Thoracic aorta (tissue), 2 donors: ENCODE measurements at regions not wholly inside any gene's neighbourhood (a gene's known extent, or its start where the extent isn't known, plus 50 kb on each side); places are given as distances from the start of the nearest gene placed in this dataset.

ENCODE experiments used
- ATAC-seq: fragments of 150-250 bp; one replicate; pipeline ENCODE4 v1.8.0; 2017; ENCODE audit warnings: low read depth; ENCODE audit not compliant: insufficient number of reproducible peaks, low FRiP score
- DNase-seq: peaks from one replicate; pipeline ENCODE4 v3.0.0-alpha.2; 2020; ENCODE audit warnings: low spot score
- H3K27ac ChIP-seq, 2 donors: fragments of 200-600 bp; sonication (generic); 1 replicate in 1 of 2; 2 replicates in 1 of 2; pipeline ENCODE4 v1.5.1; 2016; ENCODE audit warnings: mild to moderate bottlenecking in 2 of 2, moderate library complexity in 2 of 2
- H3K27me3 ChIP-seq: fragments of 200-600 bp; sonication (generic); replicated peaks from 2 replicates; pipeline ENCODE4 v1.6.0; 2016; ENCODE audit warnings: mild to moderate bottlenecking; ENCODE audit not compliant: insufficient read depth
- H3K36me3 ChIP-seq: fragments of 200-600 bp; sonication (generic); one replicate; pipeline ENCODE4 v1.5.1; 2016
- H3K4me1 ChIP-seq, 2 donors: fragments of 200-600 bp; sonication (generic); 1 replicate in 1 of 2; 2 replicates in 1 of 2; pipeline versions ENCODE4 v1.5.1 to v1.6.0; 2016; ENCODE audit warnings: low read depth in 2 of 2, mild to moderate bottlenecking in 1 of 2; ENCODE audit not compliant: control insufficient read depth in 1 of 2
- H3K4me3 ChIP-seq: fragments of 200-600 bp; sonication (generic); 2 replicates; pipeline ENCODE4 v1.5.1; 2016; ENCODE audit warnings: mild to moderate bottlenecking
- H3K9me3 ChIP-seq: fragments of 200-600 bp; sonication (generic); 2 replicates; pipeline ENCODE4 v1.5.1; 2016
- TF ChIP-seq, protein P1 (sequence below): fragments of 200-600 bp; sonication (generic); IDR thresholded peaks from one replicate; pipeline ENCODE4 v1.5.1; 2019; ENCODE audit warnings: antibody characterized with exemption

DNA sequence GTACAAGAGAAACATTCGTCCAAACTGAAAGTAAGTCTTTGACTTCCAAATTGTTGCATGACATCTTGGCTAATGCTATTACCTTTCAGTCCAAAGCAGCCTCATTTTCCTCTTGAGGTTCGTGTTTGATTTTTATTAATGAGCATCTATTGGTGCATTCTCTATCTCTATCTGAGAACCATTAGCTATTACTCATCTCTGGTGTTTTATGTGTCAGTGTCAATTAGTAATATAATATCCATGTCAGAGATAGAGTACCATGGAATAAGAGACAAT, 388.1 kb upstream of the GOT2 start:
- no peak overlapping the region for H3K4me3 ChIP-seq
- no peaks in the 10 kb centered on the region for H3K27me3 ChIP-seq
- DNase-seq (no peak), ATAC-seq (no peak)
- H3K9me3 ChIP-seq = no peaks in the 10 kb centered on the region
- H3K27ac ChIP-seq = no peak overlapping the region
- H3K36me3 ChIP-seq = no peaks in the 10 kb centered on the region
- H3K4me1 ChIP-seq = no peaks in the 10 kb centered on the region
- TF ChIP-seq, protein P1, sequence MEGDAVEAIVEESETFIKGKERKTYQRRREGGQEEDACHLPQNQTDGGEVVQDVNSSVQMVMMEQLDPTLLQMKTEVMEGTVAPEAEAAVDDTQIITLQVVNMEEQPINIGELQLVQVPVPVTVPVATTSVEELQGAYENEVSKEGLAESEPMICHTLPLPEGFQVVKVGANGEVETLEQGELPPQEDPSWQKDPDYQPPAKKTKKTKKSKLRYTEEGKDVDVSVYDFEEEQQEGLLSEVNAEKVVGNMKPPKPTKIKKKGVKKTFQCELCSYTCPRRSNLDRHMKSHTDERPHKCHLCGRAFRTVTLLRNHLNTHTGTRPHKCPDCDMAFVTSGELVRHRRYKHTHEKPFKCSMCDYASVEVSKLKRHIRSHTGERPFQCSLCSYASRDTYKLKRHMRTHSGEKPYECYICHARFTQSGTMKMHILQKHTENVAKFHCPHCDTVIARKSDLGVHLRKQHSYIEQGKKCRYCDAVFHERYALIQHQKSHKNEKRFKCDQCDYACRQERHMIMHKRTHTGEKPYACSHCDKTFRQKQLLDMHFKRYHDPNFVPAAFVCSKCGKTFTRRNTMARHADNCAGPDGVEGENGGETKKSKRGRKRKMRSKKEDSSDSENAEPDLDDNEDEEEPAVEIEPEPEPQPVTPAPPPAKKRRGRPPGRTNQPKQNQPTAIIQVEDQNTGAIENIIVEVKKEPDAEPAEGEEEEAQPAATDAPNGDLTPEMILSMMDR = no peak

DNA sequence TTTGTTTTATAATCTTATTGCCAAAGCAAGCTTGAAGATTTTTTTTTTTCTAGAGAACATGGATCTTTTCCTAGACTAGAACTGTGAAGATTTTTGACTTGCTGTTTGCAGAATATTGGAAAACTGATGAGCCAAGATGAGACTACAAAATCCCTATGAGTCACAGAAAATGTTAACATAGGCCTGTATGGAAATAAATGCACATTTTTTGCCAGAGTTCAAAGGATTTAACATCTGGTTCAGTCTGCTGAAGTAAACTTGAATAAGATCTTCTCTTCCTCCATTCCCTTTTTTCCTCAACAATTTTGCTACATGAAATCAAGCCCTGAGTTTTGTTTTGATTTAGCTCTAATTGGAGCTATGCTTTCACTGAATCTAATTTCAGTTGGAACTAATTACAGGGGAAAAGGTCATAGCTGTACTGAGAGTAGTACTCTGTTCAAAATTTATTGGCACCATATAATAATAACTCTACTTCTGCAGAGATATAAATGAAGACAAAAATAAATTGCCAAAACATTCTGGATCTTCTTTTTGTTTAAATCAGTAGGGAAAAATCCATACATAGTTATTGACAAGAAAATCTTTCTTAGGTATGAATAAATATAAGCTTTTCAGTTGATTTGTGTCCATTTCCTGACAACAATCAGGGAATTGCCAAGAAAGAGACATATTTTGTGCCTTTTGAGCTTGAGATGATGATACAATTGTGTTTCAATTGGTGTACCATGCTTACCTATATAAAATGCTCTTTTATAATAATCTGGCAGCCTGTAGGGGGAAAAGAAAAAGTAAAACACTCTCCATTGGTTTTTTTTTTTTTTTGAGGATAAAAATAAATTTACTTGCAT, 387.5 kb upstream of the GOT2 start:
- Histone ChIP-seq H3K4me1 (no peaks in the 10 kb centered on the region), H3K27ac (no peak overlapping the region), H3K4me3 (no peak overlapping the region), H3K27me3 (no peaks in the 10 kb centered on the region), H3K36me3 (no peaks in the 10 kb centered on the region), H3K9me3 (no peaks in the 10 kb centered on the region)
- ATAC-seq = no peak
- TF ChIP-seq, protein P1 = no peak
- no peak for DNase-seq

DNA sequence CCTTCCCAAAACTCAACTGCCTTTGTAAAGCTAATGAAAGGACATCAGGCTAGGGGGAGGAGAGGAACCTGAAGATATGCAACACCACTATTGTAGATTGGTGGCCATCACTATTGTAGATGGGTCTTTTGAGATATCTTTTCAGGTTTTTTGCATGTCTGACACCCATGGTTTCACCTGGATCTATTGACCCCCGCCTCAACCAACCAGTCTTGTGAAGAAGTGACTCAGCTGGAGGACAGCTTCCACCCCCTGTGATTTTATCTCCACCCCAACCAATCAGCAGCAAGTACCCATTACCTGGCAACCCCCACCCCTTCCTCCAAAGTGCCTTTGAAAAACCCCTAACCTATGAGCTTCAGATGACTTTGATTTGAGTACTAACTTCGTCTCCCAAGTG, 382.6 kb upstream of the GOT2 start:
- Histone ChIP-seq H3K27ac (no peak overlapping the region), H3K36me3 (no peaks in the 10 kb centered on the region), H3K4me3 (no peak overlapping the region), H3K9me3 (no peaks in the 10 kb centered on the region), H3K4me1 (no peaks in the 10 kb centered on the region), H3K27me3 (no peaks in the 10 kb centered on the region)
- ATAC-seq = no peak
- no peak for DNase-seq
- TF ChIP-seq, protein P1 = no peak

DNA sequence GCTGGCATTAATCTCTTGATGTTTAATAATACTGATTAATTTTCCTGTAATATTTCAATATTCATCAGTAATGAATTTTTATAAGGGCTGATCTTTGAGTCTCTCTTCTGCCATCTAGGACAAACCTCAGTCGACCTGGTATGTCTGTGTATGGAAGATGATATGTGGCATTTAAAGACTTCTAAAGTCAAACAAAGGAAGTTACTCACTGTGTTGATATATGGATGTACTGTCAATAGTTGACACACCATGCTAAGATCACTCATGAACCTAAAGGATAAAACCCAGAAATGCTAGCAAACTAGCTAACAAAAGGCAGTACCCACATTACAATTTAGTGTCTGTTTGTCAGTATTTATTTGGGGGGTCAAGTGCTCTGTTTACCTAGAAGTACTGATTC, 380.7 kb upstream of the GOT2 start:
- H3K27me3 ChIP-seq = no peaks in the 10 kb centered on the region
- H3K4me1 ChIP-seq = no peaks in the 10 kb centered on the region
- H3K4me3 ChIP-seq = no peak overlapping the region
- ATAC-seq (no peak), DNase-seq (no peak)
- H3K27ac ChIP-seq = no peak overlapping the region
- no peaks in the 10 kb centered on the region for H3K9me3 ChIP-seq
- H3K36me3 ChIP-seq = no peaks in the 10 kb centered on the region
- TF ChIP-seq, protein P1 = no peak

DNA sequence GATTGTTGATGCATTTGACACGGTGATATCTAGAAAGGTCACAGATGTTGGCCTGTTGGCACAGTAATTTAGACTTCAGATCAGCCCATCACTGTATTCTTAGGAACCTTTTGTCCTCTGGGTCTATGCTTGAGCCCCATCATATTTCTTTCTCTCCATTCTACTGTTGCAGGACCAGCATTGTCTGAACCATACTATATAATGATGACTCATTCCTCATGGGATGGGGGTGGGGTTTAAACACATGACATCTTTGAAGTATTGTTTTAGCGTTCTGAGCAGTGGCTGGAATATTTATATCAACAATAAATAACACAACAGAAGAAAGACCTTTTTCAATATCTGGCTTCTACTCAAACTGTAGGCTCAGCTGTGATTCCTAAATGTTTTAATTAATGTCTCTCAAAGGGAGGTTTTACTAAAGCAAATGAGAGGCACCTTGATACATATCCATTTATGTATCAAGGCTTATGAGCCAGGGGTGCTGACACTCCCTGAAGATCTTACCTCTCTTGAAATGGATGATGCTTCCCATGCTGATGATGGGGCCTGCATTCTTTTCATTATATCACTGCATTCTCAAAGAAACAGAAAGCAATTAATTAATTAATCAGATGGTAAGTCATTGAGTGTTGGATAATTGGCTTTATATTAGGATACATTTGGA, 379.0 kb upstream of the GOT2 start:
- Histone ChIP-seq H3K27me3 (no peaks in the 10 kb centered on the region), H3K9me3 (no peaks in the 10 kb centered on the region), H3K36me3 (no peaks in the 10 kb centered on the region), H3K4me3 (no peak overlapping the region), H3K27ac (no peak overlapping the region), H3K4me1 (no peaks in the 10 kb centered on the region)
- DNase-seq (no peak), ATAC-seq (no peak)
- TF ChIP-seq, protein P1 = no peak
